GM10266 (cell line): ENCODE measurements at regions not wholly inside any gene's neighbourhood (a gene's known extent, or its start where the extent isn't known, plus 50 kb on each side); places are given as distances from the start of the nearest gene placed in this dataset.

Experiments used
- DNase-seq: peaks from one replicate; pipeline ENCODE4 v3.0.0; 2012; ENCODE audit errors: extremely low spot score
- TF ChIP-seq, protein P1 (sequence below): IDR thresholded peaks from 2 replicates; pipeline ENCODE4 v1.5.1; 2012; ENCODE audit warnings: mild to moderate bottlenecking, low read depth; ENCODE audit not compliant: control insufficient read depth, insufficient read depth; ENCODE audit errors: missing control alignments

DNA sequence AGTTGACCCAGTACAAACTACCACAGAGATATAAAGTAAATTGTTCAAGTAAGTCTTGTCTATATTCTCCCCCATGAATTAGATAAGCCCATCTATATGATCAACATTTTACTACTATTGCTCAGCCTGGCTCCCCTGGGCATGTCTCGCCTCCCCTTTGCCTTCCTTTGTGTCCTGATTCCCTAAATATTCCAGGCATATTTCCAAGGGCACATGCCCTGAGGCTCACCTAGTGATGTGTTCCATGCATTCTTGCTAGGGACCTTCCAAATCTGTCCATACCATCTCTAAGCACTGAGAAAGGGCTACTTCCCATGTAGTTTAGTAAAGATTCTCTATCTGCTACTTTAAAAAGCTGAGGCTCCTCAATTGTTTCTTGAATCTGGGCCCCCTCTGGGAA, 163.1 kb upstream of the ADRA1D start:
- DNase-seq = no peak
- TF ChIP-seq, protein P1, sequence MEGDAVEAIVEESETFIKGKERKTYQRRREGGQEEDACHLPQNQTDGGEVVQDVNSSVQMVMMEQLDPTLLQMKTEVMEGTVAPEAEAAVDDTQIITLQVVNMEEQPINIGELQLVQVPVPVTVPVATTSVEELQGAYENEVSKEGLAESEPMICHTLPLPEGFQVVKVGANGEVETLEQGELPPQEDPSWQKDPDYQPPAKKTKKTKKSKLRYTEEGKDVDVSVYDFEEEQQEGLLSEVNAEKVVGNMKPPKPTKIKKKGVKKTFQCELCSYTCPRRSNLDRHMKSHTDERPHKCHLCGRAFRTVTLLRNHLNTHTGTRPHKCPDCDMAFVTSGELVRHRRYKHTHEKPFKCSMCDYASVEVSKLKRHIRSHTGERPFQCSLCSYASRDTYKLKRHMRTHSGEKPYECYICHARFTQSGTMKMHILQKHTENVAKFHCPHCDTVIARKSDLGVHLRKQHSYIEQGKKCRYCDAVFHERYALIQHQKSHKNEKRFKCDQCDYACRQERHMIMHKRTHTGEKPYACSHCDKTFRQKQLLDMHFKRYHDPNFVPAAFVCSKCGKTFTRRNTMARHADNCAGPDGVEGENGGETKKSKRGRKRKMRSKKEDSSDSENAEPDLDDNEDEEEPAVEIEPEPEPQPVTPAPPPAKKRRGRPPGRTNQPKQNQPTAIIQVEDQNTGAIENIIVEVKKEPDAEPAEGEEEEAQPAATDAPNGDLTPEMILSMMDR = no peak

GRCh38 chr20:4411744-4412143, 162.7 kb upstream of the ADRA1D start:
- DNase-seq = no peak
- TF ChIP-seq, protein P1 = no peak

GRCh38 chr20:4406627-4407026, 157.5 kb upstream of the ADRA1D start:
- no peak for DNase-seq
- TF ChIP-seq, protein P1 = no peak

GRCh38 chr20:4401601-4402000, 152.5 kb upstream of the ADRA1D start:
- no peak for DNase-seq
- TF ChIP-seq, protein P1 = no peak

DNA sequence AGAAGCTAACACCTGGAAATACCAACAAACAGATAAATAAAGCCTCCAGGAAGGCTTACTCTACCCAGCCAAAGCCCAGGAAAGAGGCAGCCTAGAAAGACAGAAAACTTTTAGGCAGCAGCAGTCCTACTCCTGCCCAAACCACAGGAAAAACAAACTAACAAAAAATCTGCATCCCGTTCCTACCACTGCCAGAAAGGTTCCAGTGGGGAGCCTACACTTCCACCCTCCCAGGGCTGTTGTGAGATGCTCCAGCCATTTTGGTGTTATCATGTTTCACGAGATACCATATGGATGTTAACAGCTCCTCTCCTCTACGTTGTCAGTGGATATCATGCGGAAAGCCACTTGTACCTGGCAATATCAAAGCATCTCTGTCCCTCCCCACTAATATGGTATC, 135.9 kb upstream of the ADRA1D start:
- DNase-seq = no peak
- TF ChIP-seq, protein P1 = no peak

DNA sequence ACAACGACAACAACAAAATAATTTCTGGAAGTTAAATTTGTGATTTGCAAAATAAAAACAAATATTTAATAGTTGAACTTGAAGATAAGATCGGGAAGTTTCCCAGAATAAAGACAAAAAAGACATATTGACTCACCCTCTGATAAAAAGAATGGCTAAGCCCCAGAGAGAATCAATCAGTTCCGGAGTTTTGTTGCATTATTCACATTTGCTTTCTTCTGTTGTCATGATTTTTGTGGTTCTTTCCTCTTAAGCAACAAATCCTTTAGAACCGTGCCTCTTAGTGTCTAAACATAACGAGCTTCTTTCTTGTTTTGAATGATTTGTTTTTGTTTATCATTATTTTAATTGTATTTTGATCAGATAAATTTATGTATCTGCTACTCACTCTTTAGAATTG, 134.9 kb upstream of the ADRA1D start:
- DNase-seq = no peak
- TF ChIP-seq, protein P1 = no peak

DNA sequence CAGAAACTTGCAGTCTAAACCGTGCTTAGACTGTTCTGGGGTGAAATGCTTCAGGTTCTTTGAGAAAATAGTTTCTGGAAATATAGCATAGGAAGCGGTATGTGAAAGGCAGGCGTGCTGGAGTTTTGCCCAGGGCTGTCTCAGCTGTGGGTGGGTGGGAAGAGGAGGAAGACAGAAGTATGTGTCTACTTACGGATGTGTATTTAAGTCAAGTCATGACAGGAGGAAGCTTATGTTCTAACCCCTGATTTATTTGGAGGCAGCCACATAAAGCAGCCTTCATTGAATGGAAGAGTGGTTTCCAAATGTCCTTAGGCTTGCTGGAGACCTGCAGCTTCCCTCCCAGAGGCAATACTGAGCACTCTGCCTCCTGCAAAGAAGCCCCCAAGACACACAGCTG, 126.8 kb upstream of the ADRA1D start:
- DNase-seq = no peak
- TF ChIP-seq, protein P1 = no peak
